Fibroblast of villous mesenchyme (primary cell): ENCODE measurements at regions not wholly inside any gene's neighbourhood (a gene's known extent, or its start where the extent isn't known, plus 50 kb on each side); places are given as distances from the start of the nearest gene placed in this dataset.
"Not testable (repeated sequence)": the region's sequence is repeated elsewhere in the genome, so short reads cannot be mapped to it uniquely, and the experiment has no call there.

ENCODE experiments used
- DNase-seq: peaks from one replicate; pipeline ENCODE4 v3.0.0-alpha.2; 2010; ENCODE audit warnings: low read depth
- H3K4me3 ChIP-seq: 2 replicates; pipeline ENCODE4 v1.5.1; 2011; ENCODE audit warnings: low read depth, mild to moderate bottlenecking, low read length
- TF ChIP-seq, protein P1 (sequence below): IDR thresholded peaks from 2 replicates; pipeline ENCODE4 v1.5.1; 2012; ENCODE audit warnings: low read depth, mild to moderate bottlenecking, low read length; ENCODE audit not compliant: insufficient read depth

DNA sequence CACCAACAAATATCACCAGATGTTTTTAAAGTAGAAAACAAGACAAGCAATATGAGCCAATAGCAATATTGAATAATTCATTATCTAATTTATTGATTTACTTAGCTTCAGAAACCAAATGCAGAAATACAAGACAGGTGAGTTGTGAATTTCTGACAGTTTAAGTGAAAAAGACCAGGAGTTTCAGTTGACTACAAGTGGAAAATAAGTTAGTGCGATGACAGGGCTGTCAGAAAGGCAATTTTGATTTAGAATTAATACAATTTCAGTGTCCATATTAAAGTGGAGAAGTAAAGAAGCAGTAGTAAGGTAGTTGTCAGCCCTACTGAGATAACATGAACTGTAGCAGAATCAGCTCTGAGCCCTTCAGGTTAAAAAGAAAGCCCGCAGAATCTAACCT is 1066.7 kb upstream of the ATXN8OS start:
- DNase-seq, result no peak
- TF ChIP-seq, protein P1, sequence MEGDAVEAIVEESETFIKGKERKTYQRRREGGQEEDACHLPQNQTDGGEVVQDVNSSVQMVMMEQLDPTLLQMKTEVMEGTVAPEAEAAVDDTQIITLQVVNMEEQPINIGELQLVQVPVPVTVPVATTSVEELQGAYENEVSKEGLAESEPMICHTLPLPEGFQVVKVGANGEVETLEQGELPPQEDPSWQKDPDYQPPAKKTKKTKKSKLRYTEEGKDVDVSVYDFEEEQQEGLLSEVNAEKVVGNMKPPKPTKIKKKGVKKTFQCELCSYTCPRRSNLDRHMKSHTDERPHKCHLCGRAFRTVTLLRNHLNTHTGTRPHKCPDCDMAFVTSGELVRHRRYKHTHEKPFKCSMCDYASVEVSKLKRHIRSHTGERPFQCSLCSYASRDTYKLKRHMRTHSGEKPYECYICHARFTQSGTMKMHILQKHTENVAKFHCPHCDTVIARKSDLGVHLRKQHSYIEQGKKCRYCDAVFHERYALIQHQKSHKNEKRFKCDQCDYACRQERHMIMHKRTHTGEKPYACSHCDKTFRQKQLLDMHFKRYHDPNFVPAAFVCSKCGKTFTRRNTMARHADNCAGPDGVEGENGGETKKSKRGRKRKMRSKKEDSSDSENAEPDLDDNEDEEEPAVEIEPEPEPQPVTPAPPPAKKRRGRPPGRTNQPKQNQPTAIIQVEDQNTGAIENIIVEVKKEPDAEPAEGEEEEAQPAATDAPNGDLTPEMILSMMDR, result no peak
- no peak overlapping the region for H3K4me3 ChIP-seq

DNA sequence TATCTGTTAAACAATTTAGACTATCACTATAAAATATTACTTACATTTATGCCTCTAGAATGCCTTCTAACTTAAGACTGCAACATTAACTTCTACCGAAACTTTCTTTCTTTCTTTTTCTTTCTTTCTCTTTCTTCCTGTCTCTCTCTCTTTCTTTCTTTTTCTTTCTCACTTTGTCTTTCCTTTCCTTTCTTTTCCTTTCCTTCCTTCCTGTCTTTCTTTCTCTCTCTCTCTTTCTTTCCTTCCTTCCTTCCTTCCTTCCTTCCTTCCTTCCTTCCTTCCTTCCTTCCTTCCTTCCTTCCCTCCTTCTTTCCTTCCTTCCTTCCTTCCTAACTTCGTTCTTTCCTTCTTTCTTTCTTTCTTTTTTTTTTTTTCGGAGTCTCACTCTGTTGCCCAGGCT is 1071.9 kb upstream of the ATXN8OS start:
- no peak for DNase-seq
- TF ChIP-seq, protein P1, result no peak
- H3K4me3 ChIP-seq, result no peak overlapping the region

DNA sequence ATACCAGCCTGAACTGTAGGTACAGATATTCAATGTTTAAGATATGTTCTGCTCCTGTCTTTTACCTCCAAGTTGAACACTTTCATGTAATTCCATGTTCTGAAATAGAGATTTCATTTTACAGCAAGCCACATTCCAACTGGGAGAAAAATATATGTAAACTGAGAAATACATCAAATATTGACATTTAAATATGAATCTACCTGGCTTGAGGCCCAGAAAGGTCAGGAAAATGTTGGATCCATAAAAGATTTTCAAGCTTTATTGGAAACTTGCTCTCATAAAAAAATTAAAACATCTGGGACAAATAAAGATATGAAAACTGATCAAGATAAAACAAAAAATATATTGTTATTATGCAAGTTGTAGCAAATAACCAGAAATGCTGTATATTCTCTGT is 1078.7 kb upstream of the ATXN8OS start:
- no peak overlapping the region for H3K4me3 ChIP-seq
- TF ChIP-seq, protein P1, result no peak
- DNase-seq, result no peak

DNA sequence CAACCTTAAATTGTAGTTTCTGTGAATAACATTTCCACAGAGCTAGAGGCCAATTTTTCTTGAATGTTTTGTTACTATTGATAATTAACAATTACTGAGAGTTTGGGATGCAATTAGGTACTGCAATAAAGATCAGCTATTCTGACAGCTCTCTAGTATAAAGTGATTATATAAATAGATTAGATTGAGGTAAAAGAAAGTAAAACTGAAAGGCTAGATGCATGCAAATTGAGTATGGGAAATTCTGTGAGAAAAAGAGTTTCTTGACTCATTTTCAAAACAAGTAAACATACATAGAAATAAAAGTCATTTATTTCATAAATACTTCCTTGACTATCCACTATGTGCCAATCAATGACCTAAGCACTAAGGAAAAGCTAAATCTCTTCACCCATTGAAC is 1087.5 kb upstream of the ATXN8OS start:
- TF ChIP-seq, protein P1, result no peak
- H3K4me3 ChIP-seq, result no peak overlapping the region
- no peak for DNase-seq

DNA sequence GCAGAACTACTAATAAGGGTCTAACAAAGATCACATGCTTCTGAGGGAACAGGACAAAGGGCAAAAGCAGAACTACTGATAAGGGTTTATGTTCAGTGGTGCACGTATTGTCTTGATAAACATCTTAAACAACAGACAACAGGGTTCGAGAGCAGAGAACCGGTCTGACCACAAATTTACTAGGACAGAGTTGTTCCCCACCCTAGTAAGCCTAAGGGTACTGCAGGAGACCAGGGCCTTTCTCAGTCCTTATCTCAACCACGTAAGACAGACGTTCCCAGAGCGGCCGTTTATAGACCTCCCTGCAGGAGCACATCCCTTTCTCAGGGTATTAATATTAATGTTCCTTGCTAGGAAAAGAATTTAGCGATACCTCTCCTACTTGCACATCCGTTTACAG is 1089.5 kb upstream of the ATXN8OS start:
- not testable (repeated sequence) for DNase-seq, H3K4me3 ChIP-seq

DNA sequence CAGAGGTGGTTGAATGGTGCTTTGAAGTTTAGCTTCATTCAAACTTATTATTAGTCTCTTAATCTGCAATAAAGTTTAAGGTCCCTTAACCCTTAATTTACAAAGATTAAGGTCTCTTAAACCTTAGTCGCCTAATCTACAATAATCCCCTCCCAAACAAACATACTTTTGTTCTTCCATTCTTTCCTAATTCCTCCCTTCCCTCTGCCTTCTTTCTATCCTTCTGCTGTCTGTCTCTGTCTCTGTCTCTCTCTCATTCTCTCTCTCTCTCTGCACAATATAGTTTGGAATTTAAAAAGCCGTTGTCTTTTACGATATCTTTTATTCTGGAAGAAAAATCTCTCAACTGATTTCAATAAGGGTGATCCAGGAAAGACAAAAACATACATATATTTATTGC is 1096.8 kb upstream of the ATXN8OS start:
- H3K4me3 ChIP-seq, result no peak overlapping the region
- no peak for DNase-seq
- TF ChIP-seq, protein P1, result no peak

DNA sequence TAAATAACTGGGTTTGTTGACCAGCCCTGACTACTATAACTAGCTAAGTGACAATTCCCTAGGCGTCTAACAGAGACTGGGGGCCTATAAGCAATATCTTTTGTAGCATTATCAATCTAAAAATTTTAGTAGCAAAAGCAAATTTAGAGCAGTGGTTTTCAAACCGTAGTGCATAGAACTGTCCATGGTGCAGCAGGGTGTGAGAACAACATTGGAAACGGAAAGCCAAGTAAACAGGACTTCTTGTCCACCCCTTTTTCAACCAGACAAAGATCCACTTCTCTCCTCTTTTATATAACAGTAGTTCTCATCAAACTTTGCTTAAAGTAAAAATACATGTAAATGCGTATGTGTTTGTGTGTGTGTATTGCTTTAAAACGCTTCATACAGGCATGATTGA is 1099.1 kb upstream of the ATXN8OS start:
- TF ChIP-seq, protein P1, result no peak
- H3K4me3 ChIP-seq, result no peak overlapping the region
- DNase-seq, result no peak
